Activated naive CD4-positive, alpha-beta T cell treated with anti-CD3 and anti-CD28 coated beads, Interleukin-2, amount 10 ng/mL, durations not matched to agents 7 days and 5 days (primary cell): ENCODE measurements at regions not wholly inside any gene's neighbourhood (a gene's known extent, or its start where the extent isn't known, plus 50 kb on each side); places are given as distances from the start of the nearest gene placed in this dataset.

Source experiments
- CTCF ChIA-PET: fragments of 350-600 bp; sonication (Branson Sonifier 250); formaldehyde crosslinking; loops from one replicate; lab custom pipeline; 2021; ENCODE audit warnings: antibody characterized with exemption; lab: Charles Lee
- DNase-seq: peaks from one replicate; pipeline ENCODE4 v3.0.0-alpha.2; 2020
- H3K27ac Mint-ChIP-seq: one replicate; pipeline ENCODE4 v1.8.0; 2021; ENCODE audit warnings: mild to moderate bottlenecking, moderate library complexity, mixed read lengths
- H3K27me3 Mint-ChIP-seq: one replicate; pipeline ENCODE4 v1.8.0; 2021; ENCODE audit warnings: mild to moderate bottlenecking, mixed read lengths
- H3K36me3 Mint-ChIP-seq: one replicate; pipeline ENCODE4 v1.8.0; 2021; ENCODE audit warnings: mixed read lengths
- H3K4me1 Mint-ChIP-seq: one replicate; pipeline ENCODE4 v1.8.0; 2021; ENCODE audit warnings: mixed read lengths
- H3K4me3 Mint-ChIP-seq: one replicate; pipeline ENCODE4 v1.8.0; 2021; ENCODE audit warnings: mild to moderate bottlenecking, moderate library complexity, mixed read lengths
- H3K9me3 Mint-ChIP-seq: one replicate; pipeline ENCODE4 v1.8.0; 2021; ENCODE audit warnings: mixed read lengths

DNA sequence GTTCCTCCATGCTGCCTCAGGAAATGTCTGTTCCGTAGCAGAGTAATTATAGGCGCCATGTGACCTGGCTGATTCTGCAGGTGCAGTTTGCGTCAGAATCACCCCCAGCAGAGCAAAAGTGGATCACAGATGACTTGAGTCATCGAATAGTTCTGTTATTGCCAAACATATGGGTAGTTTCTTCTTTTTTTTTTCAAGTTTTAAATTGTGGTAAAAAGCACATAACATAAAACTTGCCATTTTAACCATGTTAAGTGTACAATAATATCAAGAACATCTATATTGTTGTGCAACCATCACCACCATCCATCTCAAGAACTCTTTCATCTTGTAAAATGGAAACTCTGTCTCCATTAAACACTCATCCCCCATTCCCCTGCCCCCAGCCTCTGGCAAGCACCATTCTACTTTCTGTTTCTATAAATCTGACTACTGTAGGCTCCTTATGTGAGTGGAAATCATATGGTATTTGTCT lies 177.7 kb upstream of the TWIST2 start:
- CTCF ChIA-PET = interaction anchor here (1.0 kb wide), 1 partner anchor 14 kb away, joined by 3 read pairs; no protein-coding TSS in a partner anchor
- Mint-ChIP-seq H3K27ac (no peak overlapping the region), H3K36me3 (no peaks in the 10 kb centered on the region), H3K4me3 (no peak overlapping the region), H3K9me3 (no peaks in the 10 kb centered on the region), H3K27me3 (peaks cover 19% of the 10 kb centered on the region), H3K4me1 (no peaks in the 10 kb centered on the region)
- no peak for DNase-seq

DNA sequence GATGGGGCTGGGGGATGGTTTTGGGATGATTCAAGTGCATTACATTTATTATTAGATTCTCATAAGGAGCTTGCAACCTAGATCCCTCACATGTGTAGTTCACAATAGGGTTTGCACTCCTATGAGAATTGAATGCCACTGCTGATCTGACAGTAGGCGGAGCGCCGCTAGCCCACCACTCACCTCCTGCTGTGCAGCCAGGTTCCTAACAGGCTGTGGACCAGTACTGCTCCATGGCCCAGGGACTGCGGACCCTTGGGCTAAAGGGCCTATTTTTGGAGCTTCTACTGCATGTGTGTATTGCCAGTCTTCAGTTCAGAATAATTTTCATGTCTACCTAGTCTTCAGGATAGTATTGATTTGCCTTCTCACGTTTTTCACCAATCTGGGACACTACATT lies 165.3 kb upstream of the TWIST2 start:
- DNase-seq = no peak
- no peaks in the 10 kb centered on the region for H3K4me1 Mint-ChIP-seq
- CTCF ChIA-PET = no interaction called here
- peaks cover 22% of the 10 kb centered on the region for H3K27me3 Mint-ChIP-seq
- no peak overlapping the region for H3K27ac Mint-ChIP-seq
- H3K4me3 Mint-ChIP-seq = no peak overlapping the region
- no peaks in the 10 kb centered on the region for H3K36me3 Mint-ChIP-seq
- no peaks in the 10 kb centered on the region for H3K9me3 Mint-ChIP-seq

DNA sequence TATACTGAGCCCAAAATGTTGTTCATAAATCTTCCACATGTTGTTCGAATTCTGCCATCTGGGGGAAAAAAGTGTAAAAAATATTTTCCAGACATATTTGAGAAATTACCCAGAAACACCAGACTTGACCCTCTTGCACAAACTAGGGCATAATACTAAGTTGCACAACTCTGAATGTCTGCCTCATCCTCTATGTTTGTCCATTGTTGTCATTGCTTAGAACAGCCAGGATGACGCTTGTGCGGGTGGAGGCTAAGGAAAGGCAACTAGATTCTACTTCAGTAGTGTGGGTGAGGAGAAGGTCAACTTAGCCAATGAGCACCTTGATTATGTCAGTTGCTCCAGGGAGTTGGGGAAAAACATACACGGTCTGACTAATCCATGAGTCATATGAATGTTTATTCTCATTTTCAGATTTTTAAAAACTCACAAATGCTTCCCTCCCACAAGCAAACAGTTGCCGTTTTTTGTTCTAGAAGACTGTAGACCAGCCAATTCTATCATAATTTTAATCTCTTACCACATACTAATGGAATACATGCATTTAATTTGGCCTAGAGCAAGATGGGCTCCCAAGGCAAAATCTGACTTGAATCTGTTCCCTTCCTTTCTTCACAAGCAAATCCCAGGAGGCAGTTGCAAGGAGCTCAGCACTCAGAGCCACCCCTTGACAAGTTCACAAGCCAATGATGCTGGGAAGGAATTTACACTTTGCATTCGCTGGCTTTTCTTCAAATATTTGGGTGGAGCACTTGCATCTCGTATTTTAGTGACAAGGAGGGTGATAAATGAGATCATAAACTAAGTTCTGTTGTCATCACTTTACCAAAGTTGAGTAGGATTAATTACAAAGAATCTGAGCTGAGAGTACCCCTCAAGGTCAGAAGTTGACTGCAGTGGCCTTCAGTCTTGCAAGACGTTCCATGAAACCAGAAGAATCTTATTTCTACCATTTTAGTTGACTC lies 163.2 kb upstream of the TWIST2 start:
- DNase-seq = no peak
- Mint-ChIP-seq H3K27ac (no peak overlapping the region), H3K4me1 (no peaks in the 10 kb centered on the region), H3K27me3 (peaks cover 17% of the 10 kb centered on the region), H3K36me3 (no peaks in the 10 kb centered on the region), H3K4me3 (no peak overlapping the region), H3K9me3 (no peaks in the 10 kb centered on the region)
- CTCF ChIA-PET = interaction anchor here (1.1 kb wide), 1 partner anchor 14 kb away, joined by 3 read pairs; no protein-coding TSS in a partner anchor

DNA sequence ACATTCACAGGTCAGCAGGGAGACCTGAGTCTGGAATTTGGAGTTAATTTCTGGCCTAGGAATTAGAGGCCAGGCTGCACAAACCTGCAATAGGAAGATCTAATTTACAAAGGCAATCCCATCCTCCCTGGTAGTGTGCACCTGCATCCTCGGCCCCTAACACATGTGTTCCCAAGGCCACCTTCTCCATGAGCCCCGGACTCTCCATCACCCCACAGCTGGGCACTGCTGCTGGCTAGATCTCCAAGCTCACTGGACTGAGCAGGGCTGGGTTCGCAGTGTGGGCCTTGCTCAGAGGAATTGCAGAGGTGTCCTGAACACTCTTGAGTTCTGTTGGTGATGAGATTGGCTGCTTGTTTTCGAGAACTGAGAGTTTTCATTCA lies 162.6 kb upstream of the TWIST2 start:
- CTCF ChIA-PET = no interaction called here
- Mint-ChIP-seq H3K27me3 (peaks cover 17% of the 10 kb centered on the region), H3K9me3 (no peaks in the 10 kb centered on the region), H3K36me3 (no peaks in the 10 kb centered on the region), H3K27ac (no peak overlapping the region), H3K4me3 (no peak overlapping the region), H3K4me1 (no peaks in the 10 kb centered on the region)
- DNase-seq = no peak

DNA sequence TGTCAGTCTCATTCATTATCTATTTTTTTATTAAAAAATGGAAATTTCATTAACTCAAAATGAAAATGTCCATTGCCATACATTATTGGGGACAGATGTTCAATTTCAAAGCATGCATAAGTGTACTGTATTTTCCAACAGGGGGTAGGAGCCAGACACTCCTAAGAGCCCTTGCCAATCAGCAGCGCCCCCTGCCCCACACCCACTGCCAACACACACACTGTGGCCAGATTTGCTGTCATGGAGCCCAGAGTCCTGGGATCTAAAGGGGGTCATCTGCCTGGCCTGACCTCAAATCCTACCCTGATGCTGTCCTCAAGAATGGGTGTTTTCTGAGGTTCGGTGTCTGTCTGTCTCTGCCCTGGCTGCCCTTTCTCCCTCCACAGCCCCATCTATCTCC lies 162.2 kb upstream of the TWIST2 start:
- no peak overlapping the region for H3K27ac Mint-ChIP-seq
- H3K27me3 Mint-ChIP-seq = peaks cover 17% of the 10 kb centered on the region
- no peak for DNase-seq
- no peaks in the 10 kb centered on the region for H3K9me3 Mint-ChIP-seq
- H3K36me3 Mint-ChIP-seq = no peaks in the 10 kb centered on the region
- no peak overlapping the region for H3K4me3 Mint-ChIP-seq
- CTCF ChIA-PET = no interaction called here
- H3K4me1 Mint-ChIP-seq = no peaks in the 10 kb centered on the region

DNA sequence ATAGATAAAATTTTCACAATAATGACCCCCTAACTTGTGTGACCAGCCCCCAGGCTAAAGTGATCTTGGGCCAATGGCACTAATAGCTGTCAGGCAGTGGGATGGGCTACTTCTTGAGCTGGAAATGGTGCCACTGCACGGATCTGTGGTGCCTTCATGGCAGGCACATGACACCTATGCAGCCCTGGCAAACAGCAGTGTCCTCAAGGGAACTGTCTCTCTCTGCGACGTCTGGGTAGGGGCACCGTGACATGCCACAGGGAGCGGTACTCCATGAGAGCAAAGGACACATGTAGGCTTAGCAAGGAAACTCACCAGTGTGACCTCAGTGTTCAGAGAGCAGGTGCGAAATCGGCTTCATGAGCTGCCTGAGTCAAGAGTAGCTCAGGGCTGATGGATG lies 161.7 kb upstream of the TWIST2 start:
- H3K27me3 Mint-ChIP-seq = peaks cover 15% of the 10 kb centered on the region
- H3K27ac Mint-ChIP-seq = no peak overlapping the region
- H3K4me3 Mint-ChIP-seq = no peak overlapping the region
- DNase-seq = no peak
- no peaks in the 10 kb centered on the region for H3K4me1 Mint-ChIP-seq
- CTCF ChIA-PET = interaction anchor here (0.5 kb wide), 1 partner anchor 173 kb away, joined by 3 read pairs; no protein-coding TSS in a partner anchor
- no peaks in the 10 kb centered on the region for H3K9me3 Mint-ChIP-seq
- H3K36me3 Mint-ChIP-seq = no peaks in the 10 kb centered on the region

DNA sequence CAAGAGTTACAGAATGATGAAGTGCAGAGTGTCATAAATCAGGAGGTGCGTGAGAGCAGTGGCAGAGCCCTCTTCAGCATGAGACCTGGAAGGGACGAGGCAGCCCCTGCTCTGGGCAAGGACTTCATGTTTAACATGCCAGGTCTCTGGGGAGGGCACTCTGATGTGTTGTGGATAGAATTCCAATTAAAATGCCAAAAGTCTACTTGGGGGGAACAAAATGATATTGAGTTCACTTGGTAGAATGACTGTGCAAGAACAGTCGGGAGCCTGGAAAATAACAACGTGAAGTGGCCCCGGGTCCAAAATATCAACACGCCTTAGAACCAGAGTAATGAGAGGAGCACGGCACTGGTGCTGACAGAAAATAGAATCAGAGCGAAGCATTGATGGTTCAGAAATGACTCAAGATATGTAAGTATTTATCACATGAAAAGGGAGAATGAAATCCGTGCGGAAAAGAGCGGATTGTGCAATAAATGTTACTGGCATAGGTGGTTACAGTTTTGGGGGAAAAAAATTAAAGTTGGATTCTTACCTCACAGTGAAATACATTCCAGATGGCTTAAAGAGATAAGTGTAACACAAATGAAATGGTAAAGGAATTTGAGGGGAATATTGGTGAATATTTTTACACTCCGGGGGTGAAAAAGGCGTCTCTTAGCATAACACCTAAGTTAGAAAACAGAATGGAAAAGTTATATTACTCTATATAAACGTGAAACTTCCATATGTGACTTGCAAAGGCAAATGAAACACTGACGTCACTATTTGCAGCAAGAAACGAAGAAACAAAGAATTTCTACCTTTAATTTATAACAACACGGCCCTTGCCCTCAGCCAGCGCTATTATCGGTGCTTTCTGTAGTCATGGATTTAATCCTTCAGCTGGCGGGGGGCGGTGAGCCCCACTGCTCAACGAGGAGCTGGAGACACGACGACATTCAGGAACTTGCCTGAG lies 159.4 kb upstream of the TWIST2 start:
- Mint-ChIP-seq H3K9me3 (no peaks in the 10 kb centered on the region), H3K27ac (no peak overlapping the region), H3K36me3 (no peaks in the 10 kb centered on the region), H3K4me3 (no peak overlapping the region), H3K4me1 (no peaks in the 10 kb centered on the region), H3K27me3 (peaks cover 9% of the 10 kb centered on the region)
- DNase-seq = no peak
- CTCF ChIA-PET = no interaction called here

DNA sequence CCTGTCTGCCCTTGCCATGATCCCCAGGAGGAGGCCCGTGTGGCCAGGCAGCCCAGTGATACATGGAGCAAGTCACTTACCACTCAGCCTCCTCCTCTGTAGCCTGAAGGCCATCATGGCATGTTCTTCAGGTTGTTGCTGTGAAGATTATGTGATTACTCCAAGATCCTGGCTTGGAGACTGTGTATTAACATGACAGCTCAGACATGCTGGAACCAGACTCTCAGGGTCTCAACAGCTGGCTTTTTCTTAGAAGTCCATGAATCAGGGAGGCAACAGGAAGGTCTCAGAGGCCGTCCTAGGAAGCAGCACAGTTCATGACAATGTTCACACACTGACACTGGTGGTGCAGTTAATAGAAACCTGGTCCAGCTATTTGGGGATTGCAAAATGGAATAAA lies 158.6 kb upstream of the TWIST2 start:
- CTCF ChIA-PET = no interaction called here
- no peak overlapping the region for H3K27ac Mint-ChIP-seq
- H3K4me3 Mint-ChIP-seq = no peak overlapping the region
- peaks cover 5% of the 10 kb centered on the region for H3K27me3 Mint-ChIP-seq
- no peaks in the 10 kb centered on the region for H3K4me1 Mint-ChIP-seq
- no peak for DNase-seq
- no peaks in the 10 kb centered on the region for H3K36me3 Mint-ChIP-seq
- H3K9me3 Mint-ChIP-seq = no peaks in the 10 kb centered on the region

DNA sequence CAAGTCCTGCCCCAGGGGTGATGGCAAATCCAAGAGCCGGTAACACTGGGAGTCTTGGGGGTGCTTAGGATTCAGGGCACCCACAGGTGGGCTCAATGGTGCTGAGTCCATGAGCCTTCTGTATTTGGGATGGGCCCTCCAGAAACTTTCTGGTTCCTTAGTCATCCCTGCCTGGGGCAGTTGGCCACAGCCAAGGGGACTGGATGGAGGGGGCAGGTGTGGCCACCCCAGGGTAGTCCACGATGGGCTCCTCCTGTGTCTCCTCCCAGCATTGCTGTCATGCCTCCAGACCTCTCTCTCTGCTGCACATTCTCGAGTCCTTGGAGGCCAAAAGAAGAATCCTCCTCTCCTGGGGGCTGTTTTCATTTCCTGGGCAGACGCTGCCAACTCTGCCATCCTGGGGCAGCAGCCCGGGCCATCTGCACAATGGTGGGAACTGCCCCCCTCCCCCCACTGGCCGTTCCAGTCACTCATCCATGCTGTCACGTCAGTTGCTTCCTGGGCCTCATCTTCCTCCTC lies 158.0 kb upstream of the TWIST2 start:
- CTCF ChIA-PET = no interaction called here
- H3K4me1 Mint-ChIP-seq = no peaks in the 10 kb centered on the region
- no peak for DNase-seq
- no peaks in the 10 kb centered on the region for H3K9me3 Mint-ChIP-seq
- no peaks in the 10 kb centered on the region for H3K36me3 Mint-ChIP-seq
- H3K4me3 Mint-ChIP-seq = no peak overlapping the region
- H3K27ac Mint-ChIP-seq = no peak overlapping the region
- H3K27me3 Mint-ChIP-seq = peaks cover 5% of the 10 kb centered on the region

DNA sequence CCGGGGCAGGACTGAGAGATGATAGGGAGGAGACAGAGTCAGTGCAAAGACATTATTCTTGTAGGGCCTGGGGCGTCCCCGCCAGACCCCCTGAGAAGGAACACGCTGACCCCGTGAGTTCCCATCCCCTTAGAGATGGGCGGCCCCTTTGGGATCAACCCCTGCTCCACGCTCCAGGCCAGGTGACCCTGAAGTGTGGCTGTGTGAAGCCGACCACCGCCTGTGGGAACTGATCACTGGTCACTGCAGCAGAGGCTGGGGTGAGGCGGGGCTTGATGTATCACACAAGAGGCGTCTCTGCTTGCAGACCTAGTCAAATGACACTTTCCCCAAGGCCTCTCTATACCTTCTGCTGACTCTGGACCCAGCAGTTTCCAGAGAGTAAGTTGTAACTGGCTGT lies 157.4 kb upstream of the TWIST2 start:
- no peak for DNase-seq
- CTCF ChIA-PET = no interaction called here
- Mint-ChIP-seq H3K4me3 (no peak overlapping the region), H3K9me3 (no peaks in the 10 kb centered on the region), H3K4me1 (no peaks in the 10 kb centered on the region), H3K27ac (no peak overlapping the region), H3K27me3 (peaks cover 5% of the 10 kb centered on the region), H3K36me3 (no peaks in the 10 kb centered on the region)

DNA sequence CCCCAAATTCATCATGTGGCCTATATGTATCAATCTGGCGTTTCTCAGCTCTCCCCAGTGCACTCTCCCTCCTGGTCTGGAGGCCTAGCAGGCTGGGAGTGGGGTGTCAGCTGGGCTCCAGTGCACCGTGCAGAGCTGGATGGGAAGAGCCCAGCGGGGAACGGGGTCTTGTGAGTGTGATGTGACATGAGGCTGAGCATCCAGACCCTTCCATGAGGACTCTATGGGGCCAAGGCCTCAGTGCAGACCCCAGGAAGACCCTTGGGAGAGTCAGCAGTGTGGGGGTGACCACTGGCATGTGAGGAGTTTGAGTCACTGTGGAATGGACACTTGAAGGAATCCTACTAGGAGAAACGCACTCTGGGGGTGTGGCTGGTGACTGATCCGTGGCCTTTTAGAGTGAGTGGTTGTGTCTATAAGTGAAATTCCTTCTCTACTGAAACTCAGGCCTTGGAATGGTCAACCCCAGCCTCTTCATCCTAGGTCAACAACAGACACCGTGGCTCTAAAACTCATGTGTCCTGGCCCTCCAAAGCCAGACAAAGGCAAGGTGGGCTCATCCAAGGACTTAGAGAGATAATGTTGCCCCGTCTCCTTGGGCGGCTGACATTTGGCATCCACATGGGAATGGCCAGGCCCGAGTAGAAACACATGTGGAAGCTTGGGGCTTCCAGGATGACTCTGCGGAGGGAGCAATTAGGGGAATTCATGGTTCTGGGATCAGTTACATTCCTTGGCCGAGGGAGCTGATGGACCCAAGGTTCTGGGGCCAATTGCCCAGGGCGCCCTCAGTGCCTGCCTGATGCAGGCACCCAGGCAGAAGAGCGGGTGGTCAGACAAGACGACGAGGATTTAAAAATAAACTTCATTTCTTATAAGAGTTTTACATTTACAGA lies 156.0 kb upstream of the TWIST2 start:
- Mint-ChIP-seq H3K4me3 (no peak overlapping the region), H3K36me3 (no peaks in the 10 kb centered on the region), H3K27ac (no peak overlapping the region), H3K9me3 (no peaks in the 10 kb centered on the region), H3K4me1 (no peaks in the 10 kb centered on the region), H3K27me3 (peaks cover 5% of the 10 kb centered on the region)
- CTCF ChIA-PET = no interaction called here
- DNase-seq = no peak

DNA sequence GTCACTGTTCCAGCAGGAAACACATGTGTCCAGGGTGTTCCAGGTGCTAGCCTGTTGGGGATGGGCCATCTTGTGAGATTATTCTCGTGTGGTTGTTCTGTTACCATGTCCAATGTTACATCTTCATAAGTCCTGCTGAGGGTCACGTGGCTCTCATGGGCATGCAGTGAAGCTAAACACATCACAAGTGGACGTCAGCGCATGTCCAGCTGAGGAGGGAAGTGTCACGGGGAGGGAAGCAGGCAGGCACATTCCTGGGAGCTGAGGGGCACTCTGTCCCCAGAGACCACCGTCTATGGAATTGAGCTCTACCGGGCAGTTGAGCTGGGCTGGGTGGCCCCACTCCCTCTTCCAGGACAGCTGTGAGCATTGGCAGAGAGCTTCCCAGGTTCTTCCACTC lies 155.3 kb upstream of the TWIST2 start:
- no peaks in the 10 kb centered on the region for H3K9me3 Mint-ChIP-seq
- H3K36me3 Mint-ChIP-seq = no peaks in the 10 kb centered on the region
- no peak overlapping the region for H3K4me3 Mint-ChIP-seq
- no peaks in the 10 kb centered on the region for H3K4me1 Mint-ChIP-seq
- peaks cover 10% of the 10 kb centered on the region for H3K27me3 Mint-ChIP-seq
- CTCF ChIA-PET = no interaction called here
- H3K27ac Mint-ChIP-seq = no peak overlapping the region
- no peak for DNase-seq

DNA sequence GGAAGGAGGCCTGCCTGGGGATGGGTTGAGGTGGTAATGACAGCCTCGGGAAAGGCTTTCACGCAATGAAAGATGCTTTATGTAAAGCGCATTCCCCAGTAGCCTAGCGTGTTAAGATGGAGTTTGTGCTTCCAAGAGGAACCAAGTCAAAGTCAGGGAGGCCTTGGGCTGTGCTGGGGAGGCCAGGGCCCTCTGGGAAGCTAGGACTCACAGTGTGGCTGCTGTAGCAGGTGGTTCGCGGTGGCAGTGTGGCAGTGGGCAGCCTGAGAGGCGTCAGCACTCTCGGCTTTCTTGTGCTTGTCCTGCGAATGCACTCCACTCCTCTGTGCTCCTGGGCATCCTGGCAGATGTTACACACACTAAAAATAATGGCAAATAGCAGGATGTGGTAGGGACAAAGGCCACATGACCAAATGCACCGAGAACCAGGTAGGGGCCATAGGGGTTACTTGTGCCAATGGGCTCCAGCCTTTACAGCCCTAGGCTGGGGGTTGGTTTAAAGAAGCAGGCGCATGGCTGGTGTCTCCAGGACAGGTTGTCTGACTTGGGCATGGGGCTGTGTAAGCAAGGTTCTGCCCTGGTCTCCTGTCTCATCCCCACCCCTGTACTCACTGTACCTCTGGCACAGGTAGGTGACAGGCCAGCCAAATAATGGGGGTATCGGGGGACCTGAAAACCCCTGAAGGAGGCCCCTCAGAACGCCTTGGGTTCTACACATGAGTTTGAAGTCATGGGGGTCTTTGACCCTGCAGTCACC lies 154.4 kb upstream of the TWIST2 start:
- H3K4me3 Mint-ChIP-seq = no peak overlapping the region
- no peaks in the 10 kb centered on the region for H3K36me3 Mint-ChIP-seq
- no peak overlapping the region for H3K27ac Mint-ChIP-seq
- DNase-seq = no peak
- no peaks in the 10 kb centered on the region for H3K9me3 Mint-ChIP-seq
- H3K4me1 Mint-ChIP-seq = no peaks in the 10 kb centered on the region
- CTCF ChIA-PET = no interaction called here
- H3K27me3 Mint-ChIP-seq = peaks cover 5% of the 10 kb centered on the region
